BLaER1 treated with 17β-estradiol and CSF1 and Interleukin-3, amounts not matched to agents 10 nM and 100 nM (cell line): ENCODE measurements at regions not wholly inside any gene's neighbourhood (a gene's known extent, or its start where the extent isn't known, plus 50 kb on each side); places are given as distances from the start of the nearest gene placed in this dataset.

ENCODE experiments used
- H3K27ac ChIP-seq, 11 experiments: shearing (Covaris generic); formaldehyde crosslinking; 2 replicates each; pipeline ENCODE4 v1.8.1; 2022
- H3K27me3 ChIP-seq, 11 experiments: shearing (Covaris generic); formaldehyde crosslinking; 2 replicates each; pipeline ENCODE4 v1.8.1; 2022
- H3K36me3 ChIP-seq, 11 experiments: shearing (Covaris generic); formaldehyde crosslinking; 2 replicates each; pipeline ENCODE4 v1.8.1; 2022
- H3K4me1 ChIP-seq, 10 experiments: shearing (Covaris generic); formaldehyde crosslinking; 2 replicates each; pipeline ENCODE4 v1.8.1; 2022
- H3K4me2 ChIP-seq, 11 experiments: shearing (Covaris generic); formaldehyde crosslinking; 2 replicates each; pipeline ENCODE4 v1.8.1; 2022
- H3K4me3 ChIP-seq, 10 experiments: shearing (Covaris generic); formaldehyde crosslinking; 2 replicates each; pipeline ENCODE4 v1.8.1; 2022
- H3K9ac ChIP-seq, 11 experiments: shearing (Covaris generic); formaldehyde crosslinking; 2 replicates each; pipeline ENCODE4 v1.8.1; 2022
- H3K9me3 ChIP-seq, 11 experiments: shearing (Covaris generic); formaldehyde crosslinking; replicated peaks in 1 of 11; 2 replicates each; pipeline ENCODE4 v1.8.1; 2022
- H4K20me1 ChIP-seq, 11 experiments: shearing (Covaris generic); formaldehyde crosslinking; 2 replicates each; pipeline ENCODE4 v1.8.1; 2022
- Cebpa-rat ChIP-seq, 11 experiments: shearing (Covaris generic); IDR thresholded peaks; 2 replicates each; pipeline ENCODE4 v1.8.1; 2022

GRCh38 chr1:56267611-56268010 is 311.8 kb downstream of the PLPP3 start:
- H4K20me1 ChIP-seq: no peaks in the 10 kb centered on the region
- no peak overlapping the region for H3K4me2 ChIP-seq
- no peak overlapping the region for H3K9ac ChIP-seq
- no peaks in the 10 kb centered on the region for H3K9me3 ChIP-seq
- peaks cover 0 to 13% (median 2%) of the 10 kb centered on the region in 10 experiments; a peak in 7 of 20 replicates for H3K4me1 ChIP-seq
- H3K27me3 ChIP-seq: peaks cover 0 to 79% (median 0%) of the 10 kb centered on the region in 11 experiments; a peak in 5 of 22 replicates
- no peak for TF ChIP-seq Cebpa-rat (IDR thresholded peaks at IDR 0.05)
- no peaks in the 10 kb centered on the region for H3K36me3 ChIP-seq
- H3K27ac ChIP-seq: no peak overlapping the region
- H3K4me3 ChIP-seq: no peak overlapping the region

GRCh38 chr1:56266359-56266758 is 313.0 kb downstream of the PLPP3 start:
- no peak overlapping the region for H3K27ac ChIP-seq
- H3K27me3 ChIP-seq: peaks cover 0 to 90% (median 0%) of the 10 kb centered on the region in 11 experiments; a peak in 5 of 22 replicates
- no peaks in the 10 kb centered on the region for H3K36me3 ChIP-seq
- H3K4me2 ChIP-seq: peak overlapping the region in 3 of 11 experiments; percentile 18 to 34 (median 33); a peak in 5 of 22 replicates
- TF ChIP-seq Cebpa-rat (IDR thresholded peaks at IDR 0.05): no peak
- 0 out of 22 replicates have a peak, but pooled peaks cover 0 to 1% (median 0%) of the 10 kb centered on the region in 11 experiments for H3K9me3 ChIP-seq
- H3K4me3 ChIP-seq: no peak overlapping the region
- H3K4me1 ChIP-seq: peaks cover 0 to 13% (median 2%) of the 10 kb centered on the region in 10 experiments; a peak in 7 of 20 replicates
- no peak overlapping the region for H3K9ac ChIP-seq
- H4K20me1 ChIP-seq: no peaks in the 10 kb centered on the region

GRCh38 chr1:56265216-56265615 is 314.1 kb downstream of the PLPP3 start:
- Histone ChIP-seq H3K9me3 (peaks cover 0 to 13% (median 3%) of the 10 kb centered on the region in 11 experiments; a peak in 12 of 22 replicates), H3K4me1 (peaks cover 0 to 13% (median 2%) of the 10 kb centered on the region in 10 experiments; a peak in 7 of 20 replicates), H3K36me3 (no peaks in the 10 kb centered on the region), H3K4me2 (no peak overlapping the region), H3K27me3 (peaks cover 0 to 92% (median 0%) of the 10 kb centered on the region in 11 experiments; a peak in 6 of 22 replicates), H4K20me1 (no peaks in the 10 kb centered on the region), H3K27ac (no peak overlapping the region), H3K9ac (no peak overlapping the region), H3K4me3 (no peak overlapping the region)
- no peak for TF ChIP-seq Cebpa-rat (IDR thresholded peaks at IDR 0.05)

DNA sequence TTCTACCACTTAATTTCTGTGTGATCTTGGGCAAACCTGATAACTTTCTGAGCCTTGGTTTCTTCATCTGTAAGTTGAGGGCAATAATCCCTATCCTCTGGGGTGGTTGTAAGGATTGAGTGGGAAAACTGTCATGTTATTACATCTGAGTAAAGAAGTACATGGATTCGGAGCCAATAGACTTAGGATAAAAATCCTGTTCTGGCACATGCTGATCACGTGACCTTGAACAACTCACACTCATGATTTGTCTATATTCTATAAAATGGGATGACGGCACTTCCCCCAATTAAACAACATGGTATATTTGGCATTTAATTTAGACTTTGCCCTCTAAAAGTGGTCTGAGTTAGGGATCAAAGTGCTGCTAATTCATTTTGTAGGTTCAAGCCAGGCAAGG is 315.5 kb downstream of the PLPP3 start:
- Histone ChIP-seq H4K20me1 (no peaks in the 10 kb centered on the region), H3K4me2 (no peak overlapping the region), H3K36me3 (no peaks in the 10 kb centered on the region), H3K4me1 (peaks cover 0 to 13% (median 2%) of the 10 kb centered on the region in 10 experiments; a peak in 7 of 20 replicates), H3K27ac (no peak overlapping the region), H3K9ac (no peak overlapping the region), H3K27me3 (peaks cover 0 to 92% (median 0%) of the 10 kb centered on the region in 11 experiments; a peak in 6 of 22 replicates), H3K4me3 (no peak overlapping the region), H3K9me3 (peaks cover 0 to 21% (median 5%) of the 10 kb centered on the region in 11 experiments; a peak in 12 of 22 replicates)
- TF ChIP-seq Cebpa-rat (IDR thresholded peaks at IDR 0.05): no peak

GRCh38 chr1:56258371-56258770 is 321.0 kb downstream of the PLPP3 start:
- Histone ChIP-seq H3K27ac (no peak overlapping the region), H3K27me3 (peaks cover 0 to 99% (median 0%) of the 10 kb centered on the region in 11 experiments; a peak in 8 of 22 replicates), H3K4me2 (no peak overlapping the region), H3K36me3 (no peaks in the 10 kb centered on the region), H3K9me3 (peaks cover 0 to 30% (median 5%) of the 10 kb centered on the region in 11 experiments; a peak in 12 of 22 replicates), H3K4me1 (no peaks in the 10 kb centered on the region), H3K9ac (no peak overlapping the region), H4K20me1 (no peaks in the 10 kb centered on the region), H3K4me3 (no peak overlapping the region)
- no peak for TF ChIP-seq Cebpa-rat (IDR thresholded peaks at IDR 0.05)

DNA sequence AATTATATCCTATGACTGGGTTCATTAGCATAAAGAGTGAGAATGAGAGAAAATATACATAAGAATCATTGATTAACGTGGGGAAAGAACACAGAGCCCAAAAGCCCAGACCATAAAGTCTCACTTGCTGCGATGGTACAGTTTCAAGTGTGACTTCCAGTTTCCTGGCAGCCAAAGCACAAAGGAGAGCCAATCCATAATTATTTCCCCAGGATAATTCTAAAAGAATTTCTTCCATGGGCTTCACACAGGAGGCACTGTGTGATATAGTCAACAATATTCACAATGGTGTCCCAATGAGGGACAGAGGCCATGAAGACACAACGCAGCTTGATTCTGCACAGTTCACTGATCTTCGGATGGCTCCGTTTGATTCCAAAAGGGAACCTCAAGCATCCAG is 321.6 kb downstream of the PLPP3 start:
- Histone ChIP-seq H3K9ac (no peak overlapping the region), H3K27me3 (peaks cover 0 to 99% (median 0%) of the 10 kb centered on the region in 11 experiments; a peak in 8 of 22 replicates), H3K4me2 (no peak overlapping the region), H3K4me3 (no peak overlapping the region), H4K20me1 (no peaks in the 10 kb centered on the region), H3K4me1 (no peaks in the 10 kb centered on the region), H3K36me3 (no peaks in the 10 kb centered on the region), H3K27ac (no peak overlapping the region), H3K9me3 (peaks cover 0 to 30% (median 5%) of the 10 kb centered on the region in 11 experiments; a peak in 12 of 22 replicates)
- no peak for TF ChIP-seq Cebpa-rat (IDR thresholded peaks at IDR 0.05)

DNA sequence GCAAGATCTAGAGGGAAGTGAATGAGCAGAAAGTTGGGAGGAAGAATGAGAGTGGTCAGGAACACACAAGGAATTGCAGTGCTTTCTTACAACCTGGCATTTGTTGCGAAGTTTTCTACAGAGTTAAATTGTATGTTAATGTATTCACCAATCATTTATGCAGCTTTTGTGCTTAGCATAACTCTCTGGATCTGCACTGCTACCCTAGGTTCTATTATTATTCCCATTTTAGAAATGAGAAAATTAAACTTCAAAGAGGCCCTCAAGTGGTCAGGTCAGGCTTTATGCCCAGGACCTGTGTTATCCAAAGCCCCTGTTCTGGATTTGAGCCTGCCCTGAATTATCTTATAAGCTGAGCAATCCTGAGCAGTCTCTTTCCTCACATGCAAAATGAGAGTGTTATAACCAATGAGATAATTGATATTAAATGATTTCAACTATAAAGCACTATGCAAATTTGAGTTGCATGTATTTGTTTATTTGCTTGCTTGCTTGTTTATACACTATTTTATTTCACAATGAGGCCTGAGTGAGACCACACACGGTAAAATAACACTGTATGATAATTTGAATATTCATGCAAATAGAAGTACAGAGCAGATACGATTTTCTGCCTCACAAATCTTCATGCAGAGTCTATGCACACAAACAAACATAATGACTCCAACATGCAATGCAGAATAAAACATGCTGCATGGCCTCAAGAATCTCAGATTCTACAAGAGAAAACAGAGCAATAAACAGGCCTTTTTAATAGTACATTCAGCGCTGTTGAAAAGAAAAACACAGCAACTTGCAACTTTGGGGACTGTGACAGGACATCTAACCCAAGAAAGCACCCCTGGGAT is 323.0 kb downstream of the PLPP3 start:
- Histone ChIP-seq H3K27ac (no peak overlapping the region), H4K20me1 (no peaks in the 10 kb centered on the region), H3K4me3 (no peak overlapping the region), H3K9me3 (peaks cover 0 to 29% (median 5%) of the 10 kb centered on the region in 11 experiments; a peak in 12 of 22 replicates), H3K9ac (no peak overlapping the region), H3K4me2 (no peak overlapping the region), H3K27me3 (peaks cover 0 to 100% (median 0%) of the 10 kb centered on the region in 11 experiments; a peak in 8 of 22 replicates), H3K4me1 (no peaks in the 10 kb centered on the region), H3K36me3 (no peaks in the 10 kb centered on the region)
- TF ChIP-seq Cebpa-rat (IDR thresholded peaks at IDR 0.05): no peak

DNA sequence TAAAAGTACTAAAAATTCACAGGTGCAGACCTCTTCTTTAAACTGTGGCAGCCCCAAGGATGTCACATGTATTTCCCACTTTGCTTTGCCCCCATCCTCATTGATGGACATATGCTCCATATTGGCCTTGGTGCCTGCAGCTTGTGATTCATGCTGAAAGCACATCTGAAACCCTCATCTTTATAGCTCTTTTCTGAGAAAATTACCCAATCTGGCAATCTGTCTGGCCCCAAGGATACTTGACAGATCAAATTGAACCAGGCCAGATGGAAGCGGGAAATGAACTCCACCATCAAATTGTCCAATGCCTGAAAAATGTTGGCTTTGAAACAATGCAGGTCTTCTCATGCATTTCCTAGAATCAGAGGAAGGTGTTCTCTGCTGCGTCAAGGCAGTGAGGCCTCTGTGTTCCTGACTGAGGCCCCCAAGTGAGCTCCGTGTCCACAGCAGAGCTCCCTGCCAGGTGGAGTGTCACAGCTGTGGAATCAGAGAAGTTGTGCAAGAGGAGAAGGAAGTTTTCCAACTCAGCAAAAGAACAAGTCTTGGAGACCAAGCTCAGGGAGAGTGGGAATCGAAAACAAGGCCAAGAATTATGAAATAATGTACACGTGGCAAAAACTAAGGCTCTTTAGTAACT is 323.7 kb downstream of the PLPP3 start:
- H3K4me2 ChIP-seq: no peak overlapping the region
- H3K9me3 ChIP-seq: peaks cover 0 to 21% (median 5%) of the 10 kb centered on the region in 11 experiments; a peak in 12 of 22 replicates
- 0 out of 22 replicates have a peak, but pooled peaks of 1 of the 11 experiments have one; percentile 7 for TF ChIP-seq Cebpa-rat (IDR thresholded peaks at IDR 0.05)
- no peak overlapping the region for H3K4me3 ChIP-seq
- H3K27ac ChIP-seq: no peak overlapping the region
- H3K27me3 ChIP-seq: peaks cover 0 to 100% (median 0%) of the 10 kb centered on the region in 11 experiments; a peak in 8 of 22 replicates
- H3K9ac ChIP-seq: no peak overlapping the region
- H3K36me3 ChIP-seq: no peaks in the 10 kb centered on the region
- H3K4me1 ChIP-seq: peaks cover 0 to under 1% (median 0%) of the 10 kb centered on the region in 10 experiments; a peak in 2 of 20 replicates
- H4K20me1 ChIP-seq: no peaks in the 10 kb centered on the region; a peak in 1 of 22 replicates

DNA sequence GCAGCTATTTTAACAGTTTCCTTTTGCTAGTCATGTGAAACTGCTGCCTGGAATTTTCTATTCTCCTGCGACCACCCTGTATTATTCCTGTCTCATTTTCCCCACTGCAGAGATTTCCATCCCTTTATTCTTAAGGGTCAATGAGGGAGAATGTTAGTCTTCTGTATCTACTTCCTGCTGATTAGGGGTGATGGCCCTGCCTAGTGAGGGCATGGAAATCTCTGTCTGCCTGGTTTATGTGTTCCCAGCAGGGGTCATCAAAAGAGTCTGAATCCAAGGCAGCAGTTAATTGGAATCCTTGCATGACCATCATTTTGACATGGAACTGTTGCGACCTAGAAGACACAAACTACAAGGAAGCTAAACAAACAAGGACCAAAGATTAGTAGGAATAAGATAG is 325.2 kb downstream of the PLPP3 start:
- no peak for TF ChIP-seq Cebpa-rat (IDR thresholded peaks at IDR 0.05)
- Histone ChIP-seq H3K4me1 (peaks cover 4 to 14% (median 9%) of the 10 kb centered on the region in 10 experiments; a peak in 17 of 20 replicates), H3K27ac (no peak overlapping the region), H3K27me3 (peaks cover 0 to 95% (median 0%) of the 10 kb centered on the region in 11 experiments; a peak in 7 of 22 replicates), H3K9me3 (peaks cover 0 to 9% (median 0%) of the 10 kb centered on the region in 11 experiments; a peak in 2 of 22 replicates), H3K4me3 (no peak overlapping the region), H3K36me3 (no peaks in the 10 kb centered on the region), H3K4me2 (no peak overlapping the region), H3K9ac (no peak overlapping the region), H4K20me1 (no peaks in the 10 kb centered on the region; a peak in 1 of 22 replicates)
